Choroid plexus epithelial cell (primary cell): ENCODE measurements at regions not wholly inside any gene's neighbourhood (a gene's known extent, or its start where the extent isn't known, plus 50 kb on each side); places are given as distances from the start of the nearest gene placed in this dataset.

ENCODE experiments used
- DNase-seq: peaks from one replicate; pipeline ENCODE4 v3.0.0-alpha.2; 2010; ENCODE audit warnings: low read depth
- H3K4me3 ChIP-seq: 2 replicates; pipeline ENCODE4 v1.5.1; 2011; ENCODE audit warnings: low read depth, mild to moderate bottlenecking, control low read depth, low read length, moderate library complexity
- CTCF ChIP-seq: conservative IDR thresholded peaks from 2 replicates; pipeline ENCODE4 v1.5.1; 2011; ENCODE audit warnings: low read depth, mild to moderate bottlenecking, control low read depth, inconsistent platforms, low read length, moderate library complexity

GRCh38 chr12:77741974-77742517 lies 88.6 kb upstream of the NAV3 start:
- H3K4me3 ChIP-seq, result no peak overlapping the region
- no peak for DNase-seq
- TF ChIP-seq CTCF, result no peak

GRCh38 chr12:77736219-77736965 lies 94.3 kb upstream of the NAV3 start:
- no peak for DNase-seq
- no peak for TF ChIP-seq CTCF
- H3K4me3 ChIP-seq, result no peak overlapping the region

- no peak for TF ChIP-seq CTCF
- no peak overlapping the region for H3K4me3 ChIP-seq
- DNase-seq, result peak; percentile 67
Observed at GRCh38 chr12:77734214-77734883, 96.3 kb upstream of the NAV3 start.

GRCh38 chr12:77728018-77728417 lies 102.7 kb upstream of the NAV3 start:
- no peak overlapping the region for H3K4me3 ChIP-seq
- no peak for TF ChIP-seq CTCF
- DNase-seq, result peak; percentile 13

GRCh38 chr12:77727442-77728001 lies 103.2 kb upstream of the NAV3 start:
- TF ChIP-seq CTCF, result no peak
- no peak overlapping the region for H3K4me3 ChIP-seq
- DNase-seq, result no peak

GRCh38 chr12:77725611-77726010 lies 105.1 kb upstream of the NAV3 start:
- DNase-seq, result peak; percentile 94
- H3K4me3 ChIP-seq, result no peak overlapping the region
- no peak for TF ChIP-seq CTCF
